Lower lobe of right lung (tissue), 2 donors: ENCODE measurements at regions not wholly inside any gene's neighbourhood (a gene's known extent, or its start where the extent isn't known, plus 50 kb on each side); places are given as distances from the start of the nearest gene placed in this dataset.

Source experiments
- ATAC-seq, 2 donors: fragments of 200-7000 bp; cut with Tn5 transposase; one replicate each; pipeline ENCODE4 v1.9.1; 2020 to 2022; ENCODE audit warnings: mild to moderate bottlenecking in 2 of 2, moderate library complexity in 2 of 2
- DNase-seq: peaks from one replicate; pipeline ENCODE4 v3.0.0-alpha.2; 2020
- H3K27ac ChIP-seq: fragments of 200-600 bp; one replicate; pipeline ENCODE4 v1.8.0; 2022
- H3K27me3 ChIP-seq: fragments of 200-600 bp; one replicate; pipeline ENCODE4 v1.8.0; 2022; ENCODE audit warnings: low read depth
- H3K36me3 ChIP-seq: fragments of 200-600 bp; one replicate; pipeline ENCODE4 v1.8.0; 2022; ENCODE audit warnings: mild to moderate bottlenecking
- H3K4me1 ChIP-seq: fragments of 200-600 bp; one replicate; pipeline ENCODE4 v1.8.0; 2022
- H3K4me3 ChIP-seq: fragments of 200-600 bp; one replicate; pipeline ENCODE4 v1.8.0; 2022; ENCODE audit warnings: mild to moderate bottlenecking
- H3K9me3 ChIP-seq: fragments of 200-600 bp; one replicate; pipeline ENCODE4 v1.8.0; 2022
- CTCF ChIP-seq: fragments of 200-600 bp; IDR thresholded peaks from one replicate; pipeline ENCODE4 v1.8.0; 2022; ENCODE audit warnings: antibody characterized with exemption, mild to moderate bottlenecking
- intact Hi-C: fragments of 100-400 bp; cut with DNase I; formaldehyde crosslinking; loops from one replicate; pipeline ENCODE4 v1.11.0; 2022
- donor health status: DM: no; HTN: yes; CAD: no; lungs with severe emphysema.

- Histone ChIP-seq H3K27me3 (no peaks in the 10 kb centered on the region), H3K4me1 (peaks cover 22% of the 10 kb centered on the region), H3K9me3 (no peaks in the 10 kb centered on the region), H3K27ac (no peak overlapping the region), H3K36me3 (no peaks in the 10 kb centered on the region), H3K4me3 (no peak overlapping the region)
- DNase-seq = no peak
- TF ChIP-seq CTCF = no peak
- intact Hi-C loops = no loop called here
- no peak for ATAC-seq
These were observed 264.7 kb upstream of the ID2 start for GRCh38 chr2:8416849-8417832.

- Histone ChIP-seq H3K36me3 (no peaks in the 10 kb centered on the region), H3K27me3 (no peaks in the 10 kb centered on the region), H3K4me1 (peaks cover 6% of the 10 kb centered on the region), H3K4me3 (no peak overlapping the region), H3K27ac (no peak overlapping the region), H3K9me3 (no peaks in the 10 kb centered on the region)
- intact Hi-C loops = no loop called here
- no peak for TF ChIP-seq CTCF
- DNase-seq (no peak), ATAC-seq (no peak)
These were observed 263.1 kb upstream of the ID2 start for GRCh38 chr2:8418721-8419120.

GRCh38 chr2:8421658-8422449, 260.0 kb upstream of the ID2 start:
- H3K4me3 ChIP-seq = no peak overlapping the region
- TF ChIP-seq CTCF = no peak
- H3K27ac ChIP-seq = no peak overlapping the region
- no peaks in the 10 kb centered on the region for H3K4me1 ChIP-seq
- no peak for DNase-seq
- intact Hi-C loops = no loop called here
- H3K9me3 ChIP-seq = no peaks in the 10 kb centered on the region
- H3K36me3 ChIP-seq = no peaks in the 10 kb centered on the region
- no peaks in the 10 kb centered on the region for H3K27me3 ChIP-seq
- ATAC-seq = no peak

GRCh38 chr2:8422450-8422800, 259.4 kb upstream of the ID2 start:
- H3K4me1 ChIP-seq = no peaks in the 10 kb centered on the region
- no peak overlapping the region for H3K4me3 ChIP-seq
- no peaks in the 10 kb centered on the region for H3K36me3 ChIP-seq
- no peak overlapping the region for H3K27ac ChIP-seq
- ATAC-seq (no peak), DNase-seq (no peak)
- intact Hi-C loops = no loop called here
- no peak for TF ChIP-seq CTCF
- H3K9me3 ChIP-seq = no peaks in the 10 kb centered on the region
- no peaks in the 10 kb centered on the region for H3K27me3 ChIP-seq

GRCh38 chr2:8424997-8425900, 256.6 kb upstream of the ID2 start:
- TF ChIP-seq CTCF = no peak
- H3K4me3 ChIP-seq = no peak overlapping the region
- no peaks in the 10 kb centered on the region for H3K9me3 ChIP-seq
- intact Hi-C loops = no loop called here
- no peaks in the 10 kb centered on the region for H3K36me3 ChIP-seq
- ATAC-seq = peak; percentile 35 to 45
- H3K27me3 ChIP-seq = no peaks in the 10 kb centered on the region
- H3K4me1 ChIP-seq = no peaks in the 10 kb centered on the region
- H3K27ac ChIP-seq = no peak overlapping the region
- DNase-seq = no peak
